H9 (cell line): ENCODE measurements at regions not wholly inside any gene's neighbourhood (a gene's known extent, or its start where the extent isn't known, plus 50 kb on each side); places are given as distances from the start of the nearest gene placed in this dataset.

Experiments
- DNase-seq: peaks from one replicate; pipeline ENCODE4 v3.0.0-alpha.2; 2017
- H2AFZ ChIP-seq: one replicate; pipeline ENCODE4 v1.6.1; 2013; ENCODE audit warnings: mild to moderate bottlenecking, low read length, control low read depth, moderate library complexity
- H2AK5ac ChIP-seq: 2 replicates; pipeline ENCODE4 v1.6.1; 2013; ENCODE audit warnings: low read length, control low read depth, mixed read lengths; ENCODE audit not compliant: insufficient read length
- H2BK120ac ChIP-seq: one replicate; pipeline ENCODE4 v1.6.1; 2013; ENCODE audit warnings: low read depth, mild to moderate bottlenecking, low read length, control low read depth, inconsistent platforms; ENCODE audit not compliant: poor library complexity, severe bottlenecking
- H2BK12ac ChIP-seq: 2 replicates; pipeline ENCODE4 v1.6.1; 2013; ENCODE audit warnings: low read length, control low read depth, mixed read lengths, low read depth; ENCODE audit not compliant: insufficient read length
- H2BK15ac ChIP-seq: 2 replicates; pipeline ENCODE4 v1.6.1; 2013; ENCODE audit warnings: low read depth, low read length, control low read depth
- H2BK20ac ChIP-seq: one replicate; pipeline ENCODE4 v1.6.1; 2013; ENCODE audit warnings: low read depth, mild to moderate bottlenecking, low read length, control low read depth, inconsistent platforms; ENCODE audit not compliant: poor library complexity, severe bottlenecking
- H2BK5ac ChIP-seq: 2 replicates; pipeline ENCODE4 v1.6.1; 2013; ENCODE audit warnings: low read length, control low read depth, mixed read lengths; ENCODE audit not compliant: insufficient read length
- H3K14ac ChIP-seq: 2 replicates; pipeline ENCODE4 v1.6.1; 2013; ENCODE audit warnings: low read length, control low read depth; ENCODE audit not compliant: insufficient read depth
- H3K18ac ChIP-seq: 2 replicates; pipeline ENCODE4 v1.6.1; 2013; ENCODE audit warnings: low read depth, mild to moderate bottlenecking, mixed read lengths, low read length, control low read depth; ENCODE audit not compliant: insufficient read length
- H3K23ac ChIP-seq: 2 replicates; pipeline ENCODE4 v1.6.1; 2013; ENCODE audit warnings: low read length, control low read depth, mixed read lengths, low read depth; ENCODE audit not compliant: insufficient read length
- H3K23me2 ChIP-seq: 2 replicates; pipeline ENCODE4 v1.6.1; 2013; ENCODE audit warnings: low read depth, mild to moderate bottlenecking, mixed read lengths, low read length, control low read depth; ENCODE audit not compliant: insufficient read length, poor library complexity, severe bottlenecking
- H3K27ac ChIP-seq: 2 replicates; pipeline ENCODE4 v1.5.1; 2013; ENCODE audit warnings: low read length, control low read depth, mixed read lengths, low read depth; ENCODE audit not compliant: insufficient read length
- H3K27me3 ChIP-seq: 2 replicates; pipeline ENCODE4 v1.6.1; 2013; ENCODE audit warnings: low read length, control low read depth, inconsistent platforms; ENCODE audit not compliant: insufficient read depth
- H3K4ac ChIP-seq: 2 replicates; pipeline ENCODE4 v1.6.1; 2013; ENCODE audit warnings: low read depth, mild to moderate bottlenecking, control low read depth, inconsistent platforms, low read length, moderate library complexity
- H3K4me1 ChIP-seq: 2 replicates; pipeline ENCODE4 v1.6.1; 2013; ENCODE audit warnings: low read length, control low read depth, inconsistent platforms; ENCODE audit not compliant: insufficient read depth
- H3K4me2 ChIP-seq: 2 replicates; pipeline ENCODE4 v1.6.1; 2013; ENCODE audit warnings: low read length, control low read depth, mixed read lengths; ENCODE audit not compliant: insufficient read length, insufficient read depth
- H3K56ac ChIP-seq: 2 replicates; pipeline ENCODE4 v1.6.1; 2013; ENCODE audit warnings: low read depth, mild to moderate bottlenecking, mixed read lengths, low read length, control low read depth; ENCODE audit not compliant: insufficient read length
- H3K79me1 ChIP-seq: 2 replicates; pipeline ENCODE4 v1.6.1; 2013; ENCODE audit warnings: low read depth, mild to moderate bottlenecking, moderate library complexity, low read length, control low read depth, inconsistent platforms; ENCODE audit not compliant: insufficient read depth, poor library complexity, severe bottlenecking
- H3K79me2 ChIP-seq: 2 replicates; pipeline ENCODE4 v1.6.1; 2013; ENCODE audit warnings: low read length, control low read depth, inconsistent platforms; ENCODE audit not compliant: insufficient read depth
- H3K9ac ChIP-seq: 2 replicates; pipeline ENCODE4 v1.6.1; 2013; ENCODE audit warnings: low read length, control low read depth, mixed read lengths; ENCODE audit not compliant: insufficient read length; ENCODE audit errors: extremely low read depth
- H3K9me3 ChIP-seq: one replicate; pipeline ENCODE4 v1.6.1; 2013; ENCODE audit warnings: low read depth, low read length, inconsistent platforms; ENCODE audit not compliant: control insufficient read depth
- H3T11ph ChIP-seq: one replicate; pipeline ENCODE4 v1.6.1; 2013; ENCODE audit warnings: mild to moderate bottlenecking, low read length, control low read depth, inconsistent platforms
- H4K20me1 ChIP-seq: one replicate; pipeline ENCODE4 v1.6.1; 2013; ENCODE audit not compliant: control insufficient read depth, insufficient read length, insufficient read depth
- H4K5ac ChIP-seq: 2 replicates; pipeline ENCODE4 v1.6.1; 2013; ENCODE audit warnings: low read depth, mild to moderate bottlenecking, mixed read lengths, low read length, control low read depth; ENCODE audit not compliant: insufficient read length
- H4K8ac ChIP-seq: replicated peaks from 2 replicates; pipeline ENCODE4 v1.6.1; 2013; ENCODE audit warnings: low read length, control low read depth, mixed read lengths, low read depth; ENCODE audit not compliant: insufficient read length
- H4K91ac ChIP-seq: 2 replicates; pipeline ENCODE4 v1.6.1; 2013; ENCODE audit warnings: low read depth, mild to moderate bottlenecking, moderate library complexity, mixed read lengths, low read length, control low read depth; ENCODE audit not compliant: insufficient read length
- H3K27ac Mint-ChIP-seq, 3 experiments: 2 replicates in 2 of 3; 3 replicates in 1 of 3; pipeline ENCODE4 v1.8.0; 2020 to 2021; ENCODE audit warnings: mixed read lengths in 3 of 3, mild to moderate bottlenecking in 1 of 3, moderate library complexity in 1 of 3
- H3K27me3 Mint-ChIP-seq: 2 replicates; pipeline ENCODE4 v1.8.0; 2021; ENCODE audit warnings: low read depth, mild to moderate bottlenecking, moderate library complexity, mixed read lengths
- H3K36me3 Mint-ChIP-seq, 3 experiments: 2 replicates in 2 of 3; 3 replicates in 1 of 3; pipeline ENCODE4 v1.8.0; 2020 to 2021; ENCODE audit warnings: low read depth in 3 of 3, mixed read lengths in 3 of 3; ENCODE audit not compliant: insufficient read depth in 1 of 3
- H3K4me1 Mint-ChIP-seq, 2 experiments: 2 replicates each; pipeline ENCODE4 v1.8.0; 2020; ENCODE audit warnings: mixed read lengths in 2 of 2
- H3K4me3 Mint-ChIP-seq, 2 experiments: 2 replicates in 1 of 2; 3 replicates in 1 of 2; pipeline ENCODE4 v1.8.0; 2020 to 2021; ENCODE audit warnings: mild to moderate bottlenecking in 2 of 2, mixed read lengths in 2 of 2, moderate library complexity in 1 of 2
- H3K9me3 Mint-ChIP-seq, 2 experiments: 2 replicates in 1 of 2; 3 replicates in 1 of 2; pipeline ENCODE4 v1.8.0; 2020; ENCODE audit warnings: mild to moderate bottlenecking in 2 of 2, mixed read lengths in 2 of 2, moderate library complexity in 1 of 2
- CTCF ChIP-seq: fragments of 200-600 bp; sonication (generic); conservative IDR thresholded peaks from 3 replicates; pipeline ENCODE4 v1.8.0; 2021; ENCODE audit warnings: antibody characterized with exemption, mild to moderate bottlenecking
- WGBS: extraction: QIAGEN DNeasy Blood & Tissue Kit; methylation state at CpG from one replicate; pipeline ENCODE4 v1.1.7; 2013; ENCODE audit warnings: missing lambda C conversion rate, low lambda C conversion rate, mixed read lengths; ENCODE audit not compliant: insufficient read length; ENCODE audit errors: extremely low coverage; 5-methylcytosine and 5-hydroxymethylcytosine counted together

GRCh38 chr11:20248121-20248772 is 88.0 kb upstream of the DBX1 start:
- Histone ChIP-seq H2BK120ac (no peak overlapping the region), H3K4me1 (peaks cover 5% of the 10 kb centered on the region; the same call in 1 of the 2 replicates), H3K56ac (no peak overlapping the region), H2AK5ac (no peak overlapping the region), H3K79me1 (no peaks in the 10 kb centered on the region), H3K9me3 (no peaks in the 10 kb centered on the region), H3K4me2 (no peak overlapping the region), H4K8ac (no peak overlapping the region), H3K27ac (no peak overlapping the region), H2BK5ac (no peak overlapping the region), H3T11ph (no peak overlapping the region), H4K20me1 (no peaks in the 10 kb centered on the region), H3K23me2 (no peaks in the 10 kb centered on the region), H2BK12ac (no peak overlapping the region), H3K27me3 (no peaks in the 10 kb centered on the region), H3K18ac (no peak overlapping the region), H3K9ac (no peak overlapping the region), H3K23ac (no peak overlapping the region), H2BK20ac (peak overlapping the region; percentile 64), H3K79me2 (no peaks in the 10 kb centered on the region), H4K5ac (no peak overlapping the region), H4K91ac (no peak overlapping the region), H2AFZ (no peak overlapping the region), H3K14ac (no peak overlapping the region; the same call in 1 of the 2 replicates), H3K4ac (no peak overlapping the region), H2BK15ac (no peak overlapping the region)
- peak overlapping the region in 1 of 2 experiments; percentile 72; a peak in 2 of 5 replicates for H3K4me3 Mint-ChIP-seq
- peaks cover 48 to 54% of the 10 kb centered on the region in 2 experiments for H3K4me1 Mint-ChIP-seq
- no peaks in the 10 kb centered on the region; a peak in 1 of 7 replicates for H3K36me3 Mint-ChIP-seq
- no CpG with 5 or more reads among the region's 6 CpGs for WGBS
- no peak for DNase-seq
- H3K27ac Mint-ChIP-seq: peak overlapping the region in 2 of 3 experiments; percentile 25 to 91; a peak in 1 of 7 replicates
- H3K9me3 Mint-ChIP-seq: no peaks in the 10 kb centered on the region; a peak in 1 of 5 replicates
- no peak for TF ChIP-seq CTCF
- peaks cover 8% of the 10 kb centered on the region for H3K27me3 Mint-ChIP-seq
